GM12892 (cell line): ENCODE measurements at regions not wholly inside any gene's neighbourhood (a gene's known extent, or its start where the extent isn't known, plus 50 kb on each side); places are given as distances from the start of the nearest gene placed in this dataset.

ENCODE experiments used
- DNase-seq: peaks from one replicate; pipeline ENCODE4 v3.0.0; 2011; ENCODE audit not compliant: insufficient read length
- FAIRE-seq: peaks from 2 replicates; lab custom pipeline; 2011; peaks lifted over from hg19 to GRCh38; lab: Jason Lieb, UNC
- POLR2A ChIP-seq: IDR thresholded peaks from 2 replicates; pipeline ENCODE4 v1.6.1; 2011; ENCODE audit warnings: low read depth, low read length, control low read depth
- POLR2AphosphoS5 ChIP-seq: IDR thresholded peaks from 2 replicates; pipeline ENCODE4 v1.6.1; 2011; ENCODE audit warnings: low read depth, low read length, control low read depth
- TAF1 ChIP-seq: IDR thresholded peaks from 2 replicates; pipeline ENCODE4 v1.6.1; 2011; ENCODE audit warnings: low read depth, mild to moderate bottlenecking, control low read depth, low read length, borderline replicate concordance

- DNase-seq (no peak), FAIRE-seq (no peak)
- TF ChIP-seq POLR2A: no peak
- no peak for TF ChIP-seq TAF1
- no peak for TF ChIP-seq POLR2AphosphoS5
These were observed 78.3 kb upstream of the AOAH start for GRCh38 chr7:36802459-36803135.

GRCh38 chr7:36796850-36797536, 72.7 kb upstream of the AOAH start:
- FAIRE-seq (no peak), DNase-seq (no peak)
- TF ChIP-seq POLR2AphosphoS5 (no peak), POLR2A (no peak), TAF1 (no peak)

DNA sequence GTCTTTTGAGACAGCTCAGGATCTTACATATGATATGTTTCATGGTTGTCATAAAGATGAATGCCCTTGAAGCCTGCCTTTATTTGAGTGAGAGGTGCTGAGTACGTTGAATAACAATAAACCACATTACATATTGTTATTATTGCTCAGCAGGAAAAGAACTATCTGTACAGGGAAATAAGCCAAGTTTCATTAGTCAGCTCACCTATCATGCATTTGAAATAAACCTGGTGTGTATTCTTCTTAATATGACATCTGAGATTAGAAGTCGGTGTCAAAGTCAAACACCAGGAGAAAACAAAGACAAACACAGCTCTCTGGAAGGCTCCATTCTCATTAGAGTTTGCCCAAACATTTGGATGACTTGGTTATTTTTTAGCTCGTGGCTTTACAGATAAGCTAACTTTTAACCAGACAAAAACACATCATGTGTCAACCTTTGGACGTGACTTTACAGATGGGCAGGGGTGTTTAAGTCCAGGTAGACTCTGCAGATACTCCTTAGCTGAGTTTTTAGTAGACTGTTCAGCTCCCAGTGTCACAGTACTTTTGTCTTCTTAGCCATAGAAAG, 71.2 kb upstream of the AOAH start:
- FAIRE-seq: no peak
- TF ChIP-seq TAF1 (no peak), POLR2AphosphoS5 (no peak), POLR2A (no peak)
- DNase-seq: no peak

- FAIRE-seq: no peak
- DNase-seq: no peak
- TF ChIP-seq POLR2AphosphoS5 (no peak), POLR2A (no peak), TAF1 (no peak)
These were observed 70.4 kb upstream of the AOAH start for GRCh38 chr7:36794689-36795088.

GRCh38 chr7:36792421-36792820, 68.1 kb upstream of the AOAH start:
- no peak for TF ChIP-seq POLR2A
- TF ChIP-seq TAF1: no peak
- no peak for TF ChIP-seq POLR2AphosphoS5
- no peak for FAIRE-seq
- no peak for DNase-seq

- FAIRE-seq: no peak
- TF ChIP-seq POLR2A (no peak), TAF1 (no peak), POLR2AphosphoS5 (no peak)
These were observed 66.1 kb upstream of the AOAH start for GRCh38 chr7:36790311-36790787.

DNA sequence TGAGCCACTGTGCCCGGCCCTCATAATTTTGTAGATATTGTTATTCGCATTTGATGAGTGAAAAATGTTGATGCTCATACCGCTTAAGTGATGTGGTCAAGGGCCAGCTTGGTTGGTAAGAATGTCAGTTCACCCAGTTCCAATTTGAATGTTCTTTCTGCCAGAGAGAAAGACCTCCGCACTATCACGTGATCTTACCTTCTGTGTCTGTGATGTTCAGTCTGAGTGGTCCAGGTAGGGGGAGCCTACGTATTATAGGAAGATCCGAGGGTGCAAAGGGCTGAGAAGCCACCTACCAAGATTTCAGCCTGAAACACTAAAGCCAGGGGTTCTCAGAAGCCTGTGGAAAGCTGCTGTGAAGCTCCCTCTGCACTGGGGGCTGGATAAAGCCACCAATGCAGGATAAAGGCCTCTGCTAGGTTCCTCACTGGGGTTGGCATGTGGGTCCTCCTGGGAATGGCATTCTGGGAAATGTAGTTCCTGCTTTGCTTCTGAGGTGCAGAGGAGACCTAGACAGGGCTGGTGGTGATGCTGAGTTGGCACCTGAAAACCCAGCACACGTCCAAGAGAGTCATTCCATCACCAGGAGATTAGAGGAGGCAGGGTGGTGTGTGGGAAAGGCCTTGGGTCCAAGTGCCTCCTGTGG, 64.7 kb upstream of the AOAH start:
- FAIRE-seq (no peak), DNase-seq (no peak)
- no peak for TF ChIP-seq POLR2A
- no peak for TF ChIP-seq POLR2AphosphoS5
- TF ChIP-seq TAF1: no peak

More at GRCh38 chr7:36790311-36790787, 66.1 kb upstream of the AOAH start:
- DNase-seq: no peak

- TF ChIP-seq POLR2AphosphoS5: no peak
- no peak for TF ChIP-seq POLR2A
- TF ChIP-seq TAF1: no peak
- FAIRE-seq (peak; percentile 33), DNase-seq (no peak)
These were observed 63.7 kb upstream of the AOAH start for GRCh38 chr7:36787933-36788378.

- TF ChIP-seq POLR2A (no peak), POLR2AphosphoS5 (no peak), TAF1 (no peak)
- DNase-seq: no peak
- peak; percentile 73 for FAIRE-seq
These were observed 61.0 kb upstream of the AOAH start for GRCh38 chr7:36784991-36785940.

DNA sequence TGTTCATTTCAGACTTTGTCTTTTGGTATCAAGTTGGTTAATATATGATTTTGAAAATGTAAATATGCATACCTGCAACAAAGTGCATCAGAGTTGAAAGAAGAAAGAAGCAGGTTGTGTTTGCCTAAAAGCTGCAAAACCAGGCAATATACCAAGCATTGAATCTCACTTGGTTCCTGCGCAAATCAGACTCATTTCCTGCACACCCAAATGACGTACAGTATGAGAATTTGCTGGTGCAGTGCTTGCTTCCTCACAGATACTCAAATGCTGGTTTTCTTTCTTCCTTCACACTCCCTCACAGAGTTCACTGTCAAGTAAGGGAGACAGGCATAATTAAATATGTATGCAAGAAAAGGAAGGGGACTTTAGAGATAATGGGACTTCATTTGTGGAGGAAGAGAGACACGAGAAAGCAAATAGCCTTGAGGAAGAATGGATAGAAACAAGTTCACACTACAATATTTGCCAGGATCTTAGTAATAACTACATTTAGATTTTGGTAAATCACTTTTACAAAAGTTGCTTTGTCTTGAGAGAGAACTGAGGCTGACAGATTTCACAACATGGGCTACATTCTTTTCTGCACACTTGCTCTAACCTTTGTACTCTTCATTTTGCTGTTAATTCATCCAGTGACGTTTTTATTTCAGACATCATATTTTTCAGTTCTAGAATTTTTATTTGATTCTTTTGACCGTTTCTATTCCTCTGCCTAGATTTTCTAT, 56.9 kb upstream of the AOAH start:
- DNase-seq: no peak
- FAIRE-seq: no peak
- TF ChIP-seq POLR2AphosphoS5 (no peak), TAF1 (no peak), POLR2A (no peak)
